ENCODE measurements at regions not wholly inside any gene's neighbourhood (a gene's known extent, or its start where the extent isn't known, plus 50 kb on each side); places are given as distances from the start of the nearest gene placed in this dataset.
"Not testable (repeated sequence)": the region's sequence is repeated elsewhere in the genome, so short reads cannot be mapped to it uniquely, and the experiment has no call there.

DNA sequence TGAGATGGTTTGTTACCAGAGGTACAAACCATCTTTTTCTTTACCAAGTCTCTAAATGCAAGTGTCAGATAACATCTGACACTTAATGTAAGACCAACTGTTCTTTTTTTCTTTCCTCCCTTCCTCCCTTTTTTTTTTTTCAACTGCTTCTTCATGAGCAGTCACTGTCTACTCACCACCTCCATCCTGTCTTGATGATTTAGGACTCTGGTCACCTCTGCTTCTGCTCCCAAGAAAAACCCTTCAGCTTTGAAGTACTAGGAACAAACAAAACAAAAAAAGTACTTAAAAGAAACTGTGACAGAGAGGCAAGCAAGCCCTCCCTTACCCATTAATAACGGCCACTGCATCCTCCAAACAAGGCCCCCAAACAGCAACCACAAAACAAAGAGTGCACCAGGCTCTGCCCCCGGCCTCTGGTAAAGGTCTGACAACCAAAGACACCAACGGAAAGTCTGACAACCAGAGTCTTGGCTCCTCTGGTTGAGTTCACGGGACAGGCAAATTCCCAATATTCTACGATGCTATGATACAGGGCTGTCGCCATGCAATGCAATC lies 141.0 kb downstream of the ARL4C start:
- intact Hi-C loops (cut with DNase I) = no loop called here
- ATAC-seq (no peak), DNase-seq (no peak)
- H3K4me1 ChIP-seq = no peaks in the 10 kb centered on the region
- H3K9me3 ChIP-seq = peaks cover 0 to 28% (median 6%) of the 10 kb centered on the region in 11 donors
- no peaks in the 10 kb centered on the region for H3K36me3 ChIP-seq
- WGBS, 2 donors = 58 to 62% methylated on average over 6 of the region's 6 CpGs
- H3K27me3 ChIP-seq = peaks cover 0 to 6% (median 0%) of the 10 kb centered on the region in 7 donors
- TF ChIP-seq, protein P1, sequence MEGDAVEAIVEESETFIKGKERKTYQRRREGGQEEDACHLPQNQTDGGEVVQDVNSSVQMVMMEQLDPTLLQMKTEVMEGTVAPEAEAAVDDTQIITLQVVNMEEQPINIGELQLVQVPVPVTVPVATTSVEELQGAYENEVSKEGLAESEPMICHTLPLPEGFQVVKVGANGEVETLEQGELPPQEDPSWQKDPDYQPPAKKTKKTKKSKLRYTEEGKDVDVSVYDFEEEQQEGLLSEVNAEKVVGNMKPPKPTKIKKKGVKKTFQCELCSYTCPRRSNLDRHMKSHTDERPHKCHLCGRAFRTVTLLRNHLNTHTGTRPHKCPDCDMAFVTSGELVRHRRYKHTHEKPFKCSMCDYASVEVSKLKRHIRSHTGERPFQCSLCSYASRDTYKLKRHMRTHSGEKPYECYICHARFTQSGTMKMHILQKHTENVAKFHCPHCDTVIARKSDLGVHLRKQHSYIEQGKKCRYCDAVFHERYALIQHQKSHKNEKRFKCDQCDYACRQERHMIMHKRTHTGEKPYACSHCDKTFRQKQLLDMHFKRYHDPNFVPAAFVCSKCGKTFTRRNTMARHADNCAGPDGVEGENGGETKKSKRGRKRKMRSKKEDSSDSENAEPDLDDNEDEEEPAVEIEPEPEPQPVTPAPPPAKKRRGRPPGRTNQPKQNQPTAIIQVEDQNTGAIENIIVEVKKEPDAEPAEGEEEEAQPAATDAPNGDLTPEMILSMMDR (IDR thresholded peaks at IDR 0.05) = no peak
- H3K4me3 ChIP-seq = no peak overlapping the region
- no peak overlapping the region for H3K27ac ChIP-seq

DNA sequence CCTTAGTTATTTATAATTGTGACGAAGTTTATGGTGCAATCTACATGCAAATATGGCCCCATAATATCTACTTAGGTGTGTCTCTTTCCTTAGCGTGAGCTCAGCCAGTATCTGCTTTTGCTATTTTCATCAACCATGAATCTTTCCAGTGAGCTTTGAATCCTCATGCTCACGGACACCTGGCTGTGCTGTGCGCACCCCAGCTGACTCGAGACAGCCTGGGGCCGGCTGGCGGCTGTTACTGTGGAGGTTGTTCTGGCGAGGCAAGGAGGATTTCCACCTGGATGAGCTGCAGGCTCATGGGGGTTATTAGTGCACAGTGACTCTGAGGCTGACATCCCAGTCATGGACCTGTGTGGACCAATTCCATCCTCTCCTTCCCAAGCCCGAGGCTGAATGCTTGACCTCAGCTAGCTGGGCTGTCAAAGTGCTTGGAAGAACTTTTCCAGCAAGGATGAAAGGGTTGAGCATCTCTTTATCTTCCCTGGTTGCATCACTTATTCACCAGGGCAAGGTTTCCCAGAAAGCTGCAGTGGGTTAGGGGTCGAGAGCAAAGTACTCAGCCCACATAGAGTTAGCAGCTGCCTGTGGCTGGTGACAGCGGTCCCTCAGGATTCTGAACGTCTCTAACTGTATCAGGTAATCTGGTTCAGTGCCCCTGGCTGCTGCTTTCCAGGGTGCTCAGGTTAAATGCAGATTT lies 141.7 kb downstream of the ARL4C start:
- Histone ChIP-seq H3K4me1 (no peaks in the 10 kb centered on the region), H3K27ac (no peak overlapping the region), H3K36me3 (no peaks in the 10 kb centered on the region), H3K4me3 (no peak overlapping the region), H3K9me3 (peaks cover 0 to 28% (median 6%) of the 10 kb centered on the region in 11 donors), H3K27me3 (peaks cover 0 to 3% (median 0%) of the 10 kb centered on the region in 7 donors)
- TF ChIP-seq, protein P1 (IDR thresholded peaks at IDR 0.05) = no peak
- no peak for ATAC-seq
- WGBS, 2 donors = 54 to 60% methylated on average over 12 of the region's 12 CpGs
- no peak for DNase-seq
- intact Hi-C loops (cut with DNase I) = no loop called here

DNA sequence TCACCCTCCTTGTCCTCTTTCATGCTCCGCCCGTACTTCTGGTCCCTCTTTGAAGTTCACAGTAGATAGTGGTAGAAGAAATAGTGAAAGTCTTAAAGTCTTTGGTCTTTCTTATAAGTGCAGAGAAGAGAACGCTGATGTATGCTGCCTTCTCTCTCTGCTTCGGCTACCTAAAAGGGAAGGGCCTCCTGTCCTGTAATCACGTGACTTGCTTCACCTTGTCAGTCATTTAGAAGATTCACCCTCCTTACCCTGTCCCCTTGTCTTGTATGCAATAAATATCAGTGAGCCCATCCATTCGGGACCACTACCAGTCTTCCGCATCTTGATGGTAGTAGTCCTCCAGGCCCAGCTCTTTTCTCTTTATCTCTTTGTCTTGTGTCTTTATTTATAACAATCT lies 144.6 kb downstream of the ARL4C start:
- ATAC-seq = no peak
- no peak for DNase-seq
- Histone ChIP-seq H3K27me3 (peaks cover 0 to 3% (median 0%) of the 10 kb centered on the region in 7 donors), H3K4me3 (no peak overlapping the region), H3K36me3 (no peaks in the 10 kb centered on the region), H3K4me1 (peaks cover 0 to 12% (median 0%) of the 10 kb centered on the region in 9 donors), H3K9me3 (peaks cover 0 to 18% (median 6%) of the 10 kb centered on the region in 11 donors), H3K27ac (no peak overlapping the region)
- TF ChIP-seq, protein P1 (IDR thresholded peaks at IDR 0.05) = no peak
- WGBS, 2 donors = 93 to 96% methylated on average over 7 of the region's 7 CpGs
- intact Hi-C loops (cut with DNase I) = no loop called here

DNA sequence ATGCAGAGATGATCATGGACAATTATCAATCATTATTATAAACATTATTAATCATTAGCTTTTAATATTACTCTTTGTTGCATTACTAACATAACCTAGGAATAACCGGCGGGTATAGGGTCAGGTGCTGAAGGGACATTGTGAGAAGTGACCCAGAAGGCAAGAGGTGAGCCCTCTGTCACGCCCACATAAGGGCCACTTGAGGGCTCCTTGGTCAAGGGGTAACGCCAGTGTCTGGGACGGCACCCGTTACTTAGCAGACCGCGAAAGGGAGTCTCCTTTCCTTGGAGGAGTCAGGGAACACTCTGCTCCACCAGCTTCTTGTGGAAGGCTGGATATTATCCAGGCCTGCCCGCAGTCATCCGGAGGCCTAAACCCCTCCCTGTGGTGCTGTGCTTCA lies 145.0 kb downstream of the ARL4C start:
- not testable (repeated sequence) for DNase-seq
- WGBS, 2 donors = 90 to 93% methylated on average over 10 of the region's 10 CpGs

DNA sequence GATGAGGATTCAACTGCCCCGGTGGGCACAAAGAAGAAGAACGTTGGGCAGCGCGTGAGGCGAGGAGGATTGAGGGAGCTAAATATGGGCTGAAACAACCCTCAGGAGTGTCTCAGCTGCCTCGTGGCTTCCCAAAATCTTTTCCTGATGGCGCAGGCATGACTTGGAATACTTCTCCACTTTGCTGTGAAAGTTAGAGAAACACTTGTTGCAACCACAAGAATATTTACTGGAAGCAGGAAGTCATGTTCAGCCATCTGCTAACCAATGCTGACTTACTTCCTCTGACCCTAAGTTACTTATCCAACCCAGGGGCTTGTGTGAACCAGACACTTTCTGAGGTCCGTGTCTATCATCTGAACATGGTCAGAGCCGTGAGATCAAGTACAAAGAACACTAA lies 148.8 kb downstream of the ARL4C start:
- Histone ChIP-seq H3K9me3 (peaks cover 0 to 12% (median 3%) of the 10 kb centered on the region in 11 donors), H3K27ac (peak overlapping the region in 1 of 10 donors; percentile 69), H3K27me3 (no peaks in the 10 kb centered on the region), H3K4me1 (peaks cover 0 to 16% (median 0%) of the 10 kb centered on the region in 9 donors), H3K36me3 (no peaks in the 10 kb centered on the region), H3K4me3 (no peak overlapping the region)
- intact Hi-C loops (cut with DNase I) = no loop called here
- 79 to 87% methylated on average over 9 of the region's 9 CpGs for WGBS, 2 donors
- DNase-seq = peak in 1 of 2 donors; percentile 17
- peak in 7 of 8 donors; percentile 29 to 88 (median 56) for ATAC-seq
- TF ChIP-seq, protein P1 (IDR thresholded peaks at IDR 0.05) = no peak

More for the DNA sequence above, 145.0 kb downstream of the ARL4C start:
- Histone ChIP-seq H3K9me3 (peaks cover 0 to 18% (median 6%) of the 10 kb centered on the region in 11 donors), H3K4me1 (peaks cover 0 to 16% (median 0%) of the 10 kb centered on the region in 9 donors)
- H3K27me3 ChIP-seq; H3K4me3 ChIP-seq; H3K27ac ChIP-seq; intact Hi-C loops (cut with DNase I); H3K36me3 ChIP-seq; ATAC-seq: not testable (repeated sequence)

All from heart right ventricle (tissue), 16 donors.